Cardiac muscle cell (in vitro differentiated cells and primary cell): ENCODE measurements at regions not wholly inside any gene's neighbourhood (a gene's known extent, or its start where the extent isn't known, plus 50 kb on each side); places are given as distances from the start of the nearest gene placed in this dataset.

Experiments used
- DNase-seq, 2 donors: peaks; one replicate each; pipeline versions ENCODE4 v3.0.0 to v3.0.0-alpha.2; 2010 to 2017; ENCODE audit warnings: low read depth in 1 of 2, low spot score in 1 of 2
- H3K27ac ChIP-seq: fragments of 200-600 bp; sonication (generic); 2 replicates; pipeline ENCODE4 v1.5.1; 2016
- H3K27me3 ChIP-seq: fragments of 200-600 bp; sonication (generic); 2 replicates; pipeline ENCODE4 v1.6.0; 2016; ENCODE audit warnings: control low read depth
- H3K36me3 ChIP-seq: fragments of 200-600 bp; sonication (generic); 2 replicates; pipeline ENCODE4 v1.5.1; 2016; ENCODE audit warnings: control low read depth
- H3K4me1 ChIP-seq: fragments of 200-600 bp; sonication (generic); 2 replicates; pipeline ENCODE4 v1.8.1; 2017; ENCODE audit warnings: low read depth, mild to moderate bottlenecking, mixed run types
- H3K4me3 ChIP-seq: fragments of 200-600 bp; sonication (generic); 2 replicates; pipeline ENCODE4 v1.5.1; 2016; ENCODE audit warnings: mild to moderate bottlenecking
- H3K9me3 ChIP-seq: fragments of 200-600 bp; sonication (generic); 2 replicates; pipeline ENCODE4 v1.5.1; 2017; ENCODE audit warnings: low read depth, mild to moderate bottlenecking, control low read depth
- CTCF ChIP-seq: IDR thresholded peaks from 2 replicates; pipeline ENCODE4 v1.5.1; 2012; ENCODE audit warnings: low read depth, mild to moderate bottlenecking, low read length

GRCh38 chr2:49254401-49254800 is 100.1 kb upstream of the FSHR start:
- Histone ChIP-seq H3K27me3 (no peaks in the 10 kb centered on the region), H3K4me3 (no peak overlapping the region), H3K4me1 (no peaks in the 10 kb centered on the region), H3K9me3 (no peaks in the 10 kb centered on the region), H3K36me3 (no peaks in the 10 kb centered on the region), H3K27ac (no peak overlapping the region)
- DNase-seq = no peak
- no peak for TF ChIP-seq CTCF

GRCh38 chr2:49251766-49252165 is 97.5 kb upstream of the FSHR start:
- DNase-seq = peak in 1 of 2 donors; percentile 78
- H3K4me3 ChIP-seq = no peak overlapping the region
- H3K27me3 ChIP-seq = no peaks in the 10 kb centered on the region
- no peaks in the 10 kb centered on the region for H3K4me1 ChIP-seq
- H3K9me3 ChIP-seq = no peaks in the 10 kb centered on the region
- TF ChIP-seq CTCF = no peak
- H3K27ac ChIP-seq = no peak overlapping the region
- no peaks in the 10 kb centered on the region for H3K36me3 ChIP-seq

GRCh38 chr2:49251251-49251650 is 96.9 kb upstream of the FSHR start:
- Histone ChIP-seq H3K4me3 (no peak overlapping the region), H3K36me3 (no peaks in the 10 kb centered on the region), H3K27ac (no peak overlapping the region), H3K27me3 (no peaks in the 10 kb centered on the region), H3K9me3 (no peaks in the 10 kb centered on the region), H3K4me1 (no peaks in the 10 kb centered on the region)
- no peak for DNase-seq
- no peak for TF ChIP-seq CTCF

GRCh38 chr2:49248506-49248905 is 94.2 kb upstream of the FSHR start:
- no peaks in the 10 kb centered on the region for H3K27me3 ChIP-seq
- no peak overlapping the region for H3K27ac ChIP-seq
- no peak overlapping the region for H3K4me3 ChIP-seq
- H3K36me3 ChIP-seq = no peaks in the 10 kb centered on the region
- no peaks in the 10 kb centered on the region for H3K9me3 ChIP-seq
- H3K4me1 ChIP-seq = no peaks in the 10 kb centered on the region
- no peak for TF ChIP-seq CTCF
- DNase-seq = peak in 1 of 2 donors; percentile 97

GRCh38 chr2:49241991-49242390 is 87.7 kb upstream of the FSHR start:
- Histone ChIP-seq H3K9me3 (no peaks in the 10 kb centered on the region), H3K27ac (no peak overlapping the region), H3K4me3 (no peak overlapping the region), H3K27me3 (no peaks in the 10 kb centered on the region), H3K36me3 (no peaks in the 10 kb centered on the region), H3K4me1 (no peaks in the 10 kb centered on the region)
- DNase-seq = peak in 1 of 2 donors; percentile 64
- no peak for TF ChIP-seq CTCF

- no peaks in the 10 kb centered on the region for H3K4me1 ChIP-seq
- H3K27ac ChIP-seq = no peak overlapping the region
- no peaks in the 10 kb centered on the region for H3K36me3 ChIP-seq
- no peaks in the 10 kb centered on the region for H3K9me3 ChIP-seq
- H3K4me3 ChIP-seq = no peak overlapping the region
- TF ChIP-seq CTCF = no peak
- peak in 1 of 2 donors; percentile 25 for DNase-seq
- no peaks in the 10 kb centered on the region for H3K27me3 ChIP-seq
Measured at GRCh38 chr2:49241501-49241900, 87.2 kb upstream of the FSHR start.
